ENCODE measurements at regions not wholly inside any gene's neighbourhood (a gene's known extent, or its start where the extent isn't known, plus 50 kb on each side); places are given as distances from the start of the nearest gene placed in this dataset.

DNA sequence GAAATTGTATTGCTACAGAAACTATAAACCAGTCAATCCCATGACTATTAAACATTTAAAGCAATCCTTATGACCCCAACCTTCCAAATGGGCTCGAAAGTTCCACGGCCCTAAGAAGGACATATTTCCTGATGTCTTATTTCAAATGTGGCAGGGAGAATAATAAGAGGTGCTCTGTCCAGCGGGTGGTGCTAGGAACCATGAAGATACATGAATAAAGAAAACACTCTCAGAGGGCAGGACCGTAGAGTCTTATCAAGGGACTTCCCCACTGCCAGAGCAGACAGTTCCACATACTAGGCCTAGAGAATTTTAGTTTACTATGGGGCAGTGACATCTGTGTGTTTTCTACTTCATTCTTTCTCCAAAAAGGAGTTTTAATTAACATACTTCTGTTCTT is 187.1 kb upstream of the PIK3C3 start:
- in situ Hi-C loops (cut with MboI; ENCODE audit: low pct_unique_long_range_greater_than_20kb, low sequenced_read_pairs, unreplicated experiment): no loop called here
- peak; percentile 49 for DNase-seq (ENCODE audit: low spot score)
- peak; percentile 36 for TF ChIP-seq CTCF (IDR thresholded peaks at IDR 0.05; ENCODE audit: extremely low read depth, insufficient read depth, missing control alignments)

GRCh38 chr18:41765460-41765859 is 189.6 kb upstream of the PIK3C3 start:
- no peak for DNase-seq (ENCODE audit: low spot score)
- in situ Hi-C loops (cut with MboI; ENCODE audit: low pct_unique_long_range_greater_than_20kb, low sequenced_read_pairs, unreplicated experiment): no loop called here
- no peak for TF ChIP-seq CTCF (IDR thresholded peaks at IDR 0.05; ENCODE audit: extremely low read depth, insufficient read depth, missing control alignments)

GRCh38 chr18:41763361-41763760 is 191.7 kb upstream of the PIK3C3 start:
- no peak for TF ChIP-seq CTCF (IDR thresholded peaks at IDR 0.05; ENCODE audit: extremely low read depth, insufficient read depth, missing control alignments)
- in situ Hi-C loops (cut with MboI; ENCODE audit: low pct_unique_long_range_greater_than_20kb, low sequenced_read_pairs, unreplicated experiment): no loop called here
- no peak for DNase-seq (ENCODE audit: low spot score)

DNA sequence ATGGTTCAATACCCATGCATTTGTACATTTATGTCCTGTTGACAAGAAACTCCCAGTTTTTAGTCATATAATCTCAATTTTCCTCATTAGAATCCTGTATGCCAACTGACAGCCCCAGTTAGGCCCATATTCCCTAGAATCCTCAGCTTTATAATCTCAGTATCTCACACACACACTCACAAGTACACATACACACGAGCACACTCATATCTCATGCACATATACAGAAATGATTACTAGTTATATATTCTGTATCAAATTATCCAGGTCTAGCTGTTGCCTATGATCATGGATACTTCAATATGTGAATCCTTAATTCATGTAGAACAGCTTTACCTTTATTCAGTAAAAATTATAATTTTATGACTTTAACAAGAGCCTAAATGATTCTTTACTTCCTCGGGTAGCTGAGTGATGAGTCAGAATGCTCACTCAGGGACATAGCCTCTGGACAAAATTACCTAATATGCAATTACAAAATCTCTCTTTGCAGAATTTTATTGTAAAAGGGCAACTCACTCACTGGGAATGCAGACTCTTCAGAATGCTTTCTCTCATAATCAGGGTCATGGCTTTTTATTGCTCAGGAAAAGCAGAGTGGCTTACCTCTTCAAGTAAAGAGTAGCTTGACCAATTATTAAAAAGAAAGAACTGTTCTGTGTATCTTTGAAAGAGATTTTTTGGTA is 193.6 kb upstream of the PIK3C3 start:
- no peak for TF ChIP-seq CTCF (IDR thresholded peaks at IDR 0.05; ENCODE audit: extremely low read depth, insufficient read depth, missing control alignments)
- in situ Hi-C loops (cut with MboI; ENCODE audit: low pct_unique_long_range_greater_than_20kb, low sequenced_read_pairs, unreplicated experiment): no loop called here
- no peak for DNase-seq (ENCODE audit: low spot score)

GRCh38 chr18:41758534-41758933 is 196.5 kb upstream of the PIK3C3 start:
- no peak for TF ChIP-seq CTCF (IDR thresholded peaks at IDR 0.05; ENCODE audit: extremely low read depth, insufficient read depth, missing control alignments)
- no peak for DNase-seq (ENCODE audit: low spot score)
- in situ Hi-C loops (cut with MboI; ENCODE audit: low pct_unique_long_range_greater_than_20kb, low sequenced_read_pairs, unreplicated experiment): no loop called here

- no peak for DNase-seq (ENCODE audit: low spot score)
- in situ Hi-C loops (cut with MboI; ENCODE audit: low pct_unique_long_range_greater_than_20kb, low sequenced_read_pairs, unreplicated experiment): no loop called here
- no peak for TF ChIP-seq CTCF (IDR thresholded peaks at IDR 0.05; ENCODE audit: extremely low read depth, insufficient read depth, missing control alignments)
Measured at GRCh38 chr18:41756141-41756540, 198.9 kb upstream of the PIK3C3 start.
